SK-N-SH (cell line): ENCODE measurements at regions not wholly inside any gene's neighbourhood (a gene's known extent, or its start where the extent isn't known, plus 50 kb on each side); places are given as distances from the start of the nearest gene placed in this dataset.

Experiments used
- CTCF ChIA-PET: fragments of 300-600, 350-600 bp; formaldehyde crosslinking; extraction: SDS; loops from one replicate; lab custom pipeline; 2021; lab: Yijun Ruan, JAX
- POLR2A ChIA-PET: fragments of 350-600 bp; sonication (Branson Sonifier 250); formaldehyde crosslinking; extraction: SDS; loops from one replicate; lab custom pipeline; 2020; ENCODE audit warnings: antibody characterized with exemption, inconsistent platforms; lab: Yijun Ruan, JAX
- DNase-seq: peaks from one replicate; pipeline ENCODE4 v3.0.0; 2012
- H2AFZ ChIP-seq: fragments of 200-600 bp; sonication (generic); 2 replicates; pipeline ENCODE4 v1.8.1; 2016; ENCODE audit warnings: antibody characterized with exemption, mild to moderate bottlenecking, low read depth
- H3F3A ChIP-seq: fragments of 200-600 bp; sonication (generic); replicated peaks from 2 replicates; pipeline ENCODE3; 2016; ENCODE audit warnings: antibody characterized with exemption, mild to moderate bottlenecking; ENCODE audit not compliant: insufficient read depth
- H3K27ac ChIP-seq, 2 experiments: fragments of 200-500 bp in 1 of 2; fragments of 200-600 bp in 1 of 2; sonication (Bioruptor generic) in 1 of 2; sonication (generic), shearing (Covaris generic) in 1 of 2; 2 replicates each; pipeline versions ENCODE4 v1.5.1 to v1.6.1; 2014 to 2016; ENCODE audit warnings: low read depth in 2 of 2, inconsistent platforms in 1 of 2, low read length in 1 of 2, mild to moderate bottlenecking in 1 of 2, mixed read lengths in 1 of 2
- H3K27me3 ChIP-seq: fragments of 200-600 bp; sonication (generic), shearing (Covaris generic); 2 replicates; pipeline ENCODE4 v1.6.1; 2016; ENCODE audit warnings: mixed run types; ENCODE audit not compliant: insufficient read depth
- H3K36me3 ChIP-seq, 2 experiments: fragments of 200-500 bp in 1 of 2; fragments of 200-600 bp in 1 of 2; sonication (Bioruptor generic) in 1 of 2; sonication (generic) in 1 of 2; replicated peaks in 1 of 2; 2 replicates each; pipeline versions ENCODE3 to v1.5.1; 2014 to 2016; ENCODE audit warnings: low read length in 1 of 2, mild to moderate bottlenecking in 1 of 2; ENCODE audit not compliant: insufficient read depth in 2 of 2, control insufficient read depth in 1 of 2
- H3K4me1 ChIP-seq, 2 experiments: fragments of 200-500 bp in 1 of 2; fragments of 200-600 bp in 1 of 2; sonication (Bioruptor generic) in 1 of 2; sonication (generic), shearing (Covaris generic) in 1 of 2; 2 replicates each; pipeline versions ENCODE4 v1.5.1 to v1.6.1; 2014 to 2016; ENCODE audit warnings: low read depth in 1 of 2, low read length in 1 of 2, mixed run types in 1 of 2; ENCODE audit not compliant: insufficient read depth in 2 of 2, control insufficient read depth in 1 of 2
- H3K4me2 ChIP-seq: fragments of 200-600 bp; sonication (generic), shearing (Covaris generic); 2 replicates; pipeline ENCODE4 v1.6.1; 2017; ENCODE audit warnings: mixed run types
- H3K4me3 ChIP-seq, 2 experiments: fragments of 200-500 bp in 1 of 2; fragments of 200-600 bp in 1 of 2; sonication (Bioruptor generic) in 1 of 2; sonication (generic), shearing (Covaris generic) in 1 of 2; 2 replicates each; pipeline versions ENCODE4 v1.5.1 to v1.8.1; 2014 to 2016; ENCODE audit warnings: low read depth in 2 of 2, inconsistent platforms in 1 of 2, low read length in 1 of 2, mild to moderate bottlenecking in 1 of 2, mixed read lengths in 1 of 2, moderate library complexity in 1 of 2
- H3K79me2 ChIP-seq: fragments of 200-600 bp; sonication (generic); 2 replicates; pipeline ENCODE4 v1.8.1; 2017; ENCODE audit warnings: mild to moderate bottlenecking; ENCODE audit not compliant: insufficient read depth
- H3K9ac ChIP-seq: fragments of 200-600 bp; sonication (generic); 2 replicates; pipeline ENCODE4 v1.6.1; 2017; ENCODE audit warnings: mixed run types
- H3K9me2 ChIP-seq: fragments of 200-600 bp; sonication (generic); 2 replicates; pipeline ENCODE4 v1.6.1; 2017; ENCODE audit warnings: mixed run types
- H3K9me3 ChIP-seq: fragments of 200-600 bp; sonication (generic); 2 replicates; pipeline ENCODE4 v1.6.1; 2017; ENCODE audit warnings: mixed run types, mild to moderate bottlenecking, moderate library complexity
- H4K20me1 ChIP-seq: fragments of 200-600 bp; sonication (generic); 2 replicates; pipeline ENCODE4 v1.6.1; 2017; ENCODE audit warnings: mild to moderate bottlenecking, mixed run types; ENCODE audit not compliant: insufficient read depth
- CHD2 ChIP-seq: fragments of 150-350 bp; IDR thresholded peaks from 2 replicates; pipeline ENCODE4 v1.6.1; 2018; ENCODE audit warnings: low read length; ENCODE audit not compliant: partially characterized antibody
- ELF1 ChIP-seq: IDR thresholded peaks from 2 replicates; pipeline ENCODE4 v1.4.0; 2012
- EZH2phosphoT487 ChIP-seq: fragments of 200-600 bp; sonication (generic); IDR thresholded peaks from 2 replicates; pipeline ENCODE4 v1.6.1; 2017; ENCODE audit warnings: low read depth, mixed run types, mild to moderate bottlenecking, antibody characterized with exemption, moderate library complexity, borderline replicate concordance
- FOSL2 ChIP-seq: IDR thresholded peaks from 2 replicates; pipeline ENCODE4 v1.4.0; 2012; ENCODE audit warnings: low read depth, mild to moderate bottlenecking, moderate library complexity, borderline replicate concordance
- FOXJ3 ChIP-seq: sonication (generic); formaldehyde crosslinking; IDR thresholded peaks from 2 replicates; pipeline ENCODE4 v1.5.1; 2020; ENCODE audit warnings: mild to moderate bottlenecking, missing genetic modification reagents
- FOXM1 ChIP-seq: IDR thresholded peaks from 2 replicates; pipeline ENCODE4 v1.4.0; 2012; ENCODE audit warnings: low read depth, mild to moderate bottlenecking
- GABPA ChIP-seq: IDR thresholded peaks from 2 replicates; pipeline ENCODE4 v1.4.0; 2012; ENCODE audit warnings: low read depth, mild to moderate bottlenecking
- GATA2 ChIP-seq: sonication (generic); formaldehyde crosslinking; IDR thresholded peaks from 2 replicates; pipeline ENCODE4 v1.5.0; 2020; ENCODE audit warnings: mild to moderate bottlenecking, missing genetic modification reagents
- IRF3 ChIP-seq: fragments of 150-350 bp; IDR thresholded peaks from 2 replicates; pipeline ENCODE4 v1.6.1; 2016; ENCODE audit warnings: mild to moderate bottlenecking, low read depth, low read length
- MEF2A ChIP-seq: IDR thresholded peaks from 2 replicates; pipeline ENCODE4 v1.4.0; 2012; ENCODE audit warnings: low read depth, borderline replicate concordance
- MXI1 ChIP-seq: IDR thresholded peaks from 2 replicates; pipeline ENCODE4 v1.6.1; 2012; ENCODE audit warnings: mild to moderate bottlenecking, low read depth, low read length, improper control_type of control experiment
- NFIC ChIP-seq: IDR thresholded peaks from 2 replicates; pipeline ENCODE4 v1.4.0; 2012; ENCODE audit warnings: borderline replicate concordance
- NRF1 ChIP-seq: IDR thresholded peaks from 2 replicates; pipeline ENCODE4 v1.6.1; 2012; ENCODE audit warnings: low read depth, mild to moderate bottlenecking, low read length
- PBX3 ChIP-seq: IDR thresholded peaks from 2 replicates; pipeline ENCODE4; 2012
- POLR2AphosphoS5 ChIP-seq: IDR thresholded peaks from 2 replicates; pipeline ENCODE4 v1.6.1; 2012; ENCODE audit warnings: low read depth, low read length
- RAD21 ChIP-seq: IDR thresholded peaks from 2 replicates; pipeline ENCODE4 v1.6.1; 2012; ENCODE audit warnings: mild to moderate bottlenecking, low read length
- RCOR1 ChIP-seq: fragments of 150-350 bp; IDR thresholded peaks from 2 replicates; pipeline ENCODE4 v1.6.1; 2017; ENCODE audit warnings: antibody characterized with exemption, low read length
- RFX5 ChIP-seq: IDR thresholded peaks from 2 replicates; pipeline ENCODE4 v1.6.1; 2012; ENCODE audit warnings: mild to moderate bottlenecking, improper control_type of control experiment, low read length
- RXRA ChIP-seq: IDR thresholded peaks from 2 replicates; pipeline ENCODE4 v1.4.0; 2012; ENCODE audit warnings: low read depth, mild to moderate bottlenecking, borderline replicate concordance
- SIN3A ChIP-seq: IDR thresholded peaks from 2 replicates; pipeline ENCODE4 v1.6.1; 2012; ENCODE audit warnings: low read depth, mild to moderate bottlenecking, low read length, moderate library complexity, borderline replicate concordance
- SMC3 ChIP-seq: IDR thresholded peaks from 2 replicates; pipeline ENCODE4 v1.6.1; 2012; ENCODE audit warnings: low read depth, low read length, improper control_type of control experiment
- TAF1 ChIP-seq: IDR thresholded peaks from 2 replicates; pipeline ENCODE4 v1.6.1; 2012; ENCODE audit warnings: low read depth, mild to moderate bottlenecking, low read length, moderate library complexity, borderline replicate concordance
- TCF12 ChIP-seq: IDR thresholded peaks from 2 replicates; pipeline ENCODE4 v1.4.0; 2012
- USF1 ChIP-seq: IDR thresholded peaks from 2 replicates; pipeline ENCODE4 v1.4.0; 2012; ENCODE audit warnings: low read depth, borderline replicate concordance
- WGBS: methylation state at CpG from one replicate; pipeline ENCODE4 v1.1.6; 2017; ENCODE audit warnings: low lambda C conversion rate; 5-methylcytosine and 5-hydroxymethylcytosine counted together

- Histone ChIP-seq H3K27ac (no peak overlapping the region), H3K4me1 (no peaks in the 10 kb centered on the region)
- no peak for DNase-seq
- TF ChIP-seq POLR2AphosphoS5 (no peak), NRF1 (no peak), SMC3 (no peak), FOXJ3 (CRISPR knock-in tag) (no peak), RCOR1 (no peak), SIN3A (no peak), TAF1 (no peak), CHD2 (no peak), NFIC (no peak), GABPA (no peak), FOSL2 (no peak), RFX5 (no peak), FOXM1 (no peak), GATA2 (CRISPR knock-in tag) (no peak), IRF3 (no peak), RAD21 (no peak)
- TF ChIP-seq, all 33 proteins: peak for 0
- no peak overlapping the region for H3K4me2 ChIP-seq
- H2AFZ ChIP-seq, result no peak overlapping the region
- H3K79me2 ChIP-seq, result no peaks in the 10 kb centered on the region
- H3K27me3 ChIP-seq, result no peaks in the 10 kb centered on the region
- WGBS, result 36% methylated on average over 7 of the region's 7 CpGs
- no peaks in the 10 kb centered on the region for H3F3A ChIP-seq
- H3K4me3 ChIP-seq, result no peak overlapping the region
- H3K9me3 ChIP-seq, result no peaks in the 10 kb centered on the region
- H3K9me2 ChIP-seq, result no peaks in the 10 kb centered on the region
- H3K36me3 ChIP-seq, result no peaks in the 10 kb centered on the region
- POLR2A ChIA-PET, result no interaction called here
- CTCF ChIA-PET, result interaction anchor here (1.4 kb wide), 1 partner anchor 14 kb away, joined by 4 read pairs; no protein-coding TSS in a partner anchor
- H4K20me1 ChIP-seq, result no peaks in the 10 kb centered on the region
- H3K9ac ChIP-seq, result no peak overlapping the region
Measured at GRCh38 chr12:128083132-128083729, 183.7 kb upstream of the TMEM132C start.

- ChIA-PET POLR2A (no interaction called here), CTCF (no interaction called here)
Measured at GRCh38 chr12:128088926-128089325, 178.0 kb upstream of the TMEM132C start.

More at GRCh38 chr12:128088926-128089325, 178.0 kb upstream of the TMEM132C start:
- TF ChIP-seq TCF12 (no peak), FOSL2 (no peak), RXRA (no peak), MXI1 (no peak), RCOR1 (no peak), FOXJ3 (CRISPR knock-in tag) (no peak), PBX3 (no peak), TAF1 (no peak), EZH2phosphoT487 (no peak), POLR2AphosphoS5 (no peak), USF1 (no peak), ELF1 (no peak), CHD2 (no peak), MEF2A (no peak), GATA2 (CRISPR knock-in tag) (no peak)
- TF ChIP-seq, all 33 proteins: peak for 0
- Histone ChIP-seq H3K27ac (no peak overlapping the region), H3K9me2 (no peaks in the 10 kb centered on the region), H3K9me3 (no peaks in the 10 kb centered on the region), H2AFZ (no peak overlapping the region), H3K4me1 (no peaks in the 10 kb centered on the region; a peak in 1 of 4 replicates), H3K4me2 (no peak overlapping the region), H4K20me1 (no peaks in the 10 kb centered on the region), H3K4me3 (no peak overlapping the region), H3F3A (no peaks in the 10 kb centered on the region), H3K79me2 (no peaks in the 10 kb centered on the region), H3K27me3 (no peaks in the 10 kb centered on the region), H3K9ac (no peak overlapping the region), H3K36me3 (no peaks in the 10 kb centered on the region)
- DNase-seq, result no peak
